ENCODE measurements at regions not wholly inside any gene's neighbourhood (a gene's known extent, or its start where the extent isn't known, plus 50 kb on each side); places are given as distances from the start of the nearest gene placed in this dataset.
"Not testable (repeated sequence)": the region's sequence is repeated elsewhere in the genome, so short reads cannot be mapped to it uniquely, and the experiment has no call there.

- DNase-seq = no peak
Measured at GRCh38 chr14:104474495-104475213, 104.9 kb upstream of the C14orf180 start.

GRCh38 chr14:104475256-104475655 lies 104.3 kb upstream of the C14orf180 start:
- no peak for DNase-seq

GRCh38 chr14:104475802-104476201 lies 103.8 kb upstream of the C14orf180 start:
- DNase-seq = no peak

- DNase-seq = no peak
Measured at GRCh38 chr14:104476437-104476836, 103.1 kb upstream of the C14orf180 start.

GRCh38 chr14:104477117-104477623 lies 102.4 kb upstream of the C14orf180 start:
- no peak for DNase-seq

GRCh38 chr14:104477666-104478380 lies 101.7 kb upstream of the C14orf180 start:
- DNase-seq = no peak

- no peak for DNase-seq
Measured at GRCh38 chr14:104478656-104479055, 100.9 kb upstream of the C14orf180 start.

- no peak for DNase-seq
Measured at GRCh38 chr14:104479901-104480300, 99.7 kb upstream of the C14orf180 start.

GRCh38 chr14:104481323-104481722 lies 98.2 kb upstream of the C14orf180 start:
- DNase-seq = no peak

GRCh38 chr14:104482017-104482416 lies 97.5 kb upstream of the C14orf180 start:
- DNase-seq = not testable (repeated sequence)

- DNase-seq = no peak
Measured at GRCh38 chr14:104486222-104486923, 93.2 kb upstream of the C14orf180 start.

- no peak for DNase-seq
Measured at GRCh38 chr14:104494483-104494882, 85.1 kb upstream of the C14orf180 start.

GRCh38 chr14:104496095-104496494 lies 83.5 kb upstream of the C14orf180 start:
- DNase-seq = no peak

- no peak for DNase-seq
Measured at GRCh38 chr14:104499784-104500760, 79.5 kb upstream of the C14orf180 start.

GRCh38 chr14:104502060-104502459 lies 77.5 kb upstream of the C14orf180 start:
- DNase-seq = no peak

- no peak for DNase-seq
Measured at GRCh38 chr14:104503691-104504090, 75.9 kb upstream of the C14orf180 start.

- DNase-seq = no peak
Measured at GRCh38 chr14:104504172-104504735, 75.3 kb upstream of the C14orf180 start.

GRCh38 chr14:104505085-104506074 lies 74.2 kb upstream of the C14orf180 start:
- no peak for DNase-seq

GRCh38 chr14:104506461-104507253 lies 72.9 kb upstream of the C14orf180 start:
- DNase-seq = no peak

GRCh38 chr14:104507443-104507842 lies 72.1 kb upstream of the C14orf180 start:
- DNase-seq = no peak
